RWPE2 (cell line): ENCODE measurements at regions not wholly inside any gene's neighbourhood (a gene's known extent, or its start where the extent isn't known, plus 50 kb on each side); places are given as distances from the start of the nearest gene placed in this dataset.

Source experiments
- ATAC-seq: fragments of 200-7000 bp; cut with Tn5 transposase; 3 replicates; pipeline ENCODE4 v1.9.1; 2021; ENCODE audit warnings: low read depth
- DNase-seq: peaks from one replicate; pipeline ENCODE4 v3.0.0-alpha.2; 2020; ENCODE audit warnings: low spot score
- H3K27ac ChIP-seq: fragments of 450-650 bp; 2 replicates; pipeline ENCODE4 v1.5.1; 2017; ENCODE audit warnings: mild to moderate bottlenecking; ENCODE audit not compliant: poor library complexity, severe bottlenecking
- H3K27me3 ChIP-seq: fragments of 250-450 bp; sonication (Bioruptor Pico); 2 replicates; pipeline ENCODE4 v1.5.1; 2021; ENCODE audit warnings: mild to moderate bottlenecking, moderate library complexity; ENCODE audit not compliant: insufficient read depth, poor library complexity, severe bottlenecking
- H3K36me3 ChIP-seq: fragments of 250-450 bp; sonication (Bioruptor Pico); 2 replicates; pipeline ENCODE4 v1.5.1; 2020; ENCODE audit warnings: low read depth, mild to moderate bottlenecking, moderate library complexity
- H3K4me1 ChIP-seq: fragments of 250-450 bp; sonication (Bioruptor Pico); 2 replicates; pipeline ENCODE4 v1.5.1; 2021; ENCODE audit warnings: mild to moderate bottlenecking, moderate library complexity; ENCODE audit not compliant: insufficient read depth, poor library complexity, severe bottlenecking
- H3K4me3 ChIP-seq: fragments of 250-450 bp; sonication (Bioruptor Pico); 2 replicates; pipeline ENCODE4 v1.5.1; 2021; ENCODE audit warnings: mild to moderate bottlenecking, moderate library complexity; ENCODE audit not compliant: severe bottlenecking
- H3K9me3 ChIP-seq: fragments of 250-450 bp; sonication (Bioruptor Pico); 2 replicates; pipeline ENCODE4 v1.5.1; 2021; ENCODE audit warnings: mild to moderate bottlenecking, moderate library complexity; ENCODE audit not compliant: severe bottlenecking
- CTCF ChIP-seq: fragments of 450-650 bp; IDR thresholded peaks from one replicate; pipeline ENCODE4 v1.5.1; 2017; ENCODE audit warnings: mild to moderate bottlenecking, moderate library complexity; ENCODE audit not compliant: poor library complexity, severe bottlenecking

DNA sequence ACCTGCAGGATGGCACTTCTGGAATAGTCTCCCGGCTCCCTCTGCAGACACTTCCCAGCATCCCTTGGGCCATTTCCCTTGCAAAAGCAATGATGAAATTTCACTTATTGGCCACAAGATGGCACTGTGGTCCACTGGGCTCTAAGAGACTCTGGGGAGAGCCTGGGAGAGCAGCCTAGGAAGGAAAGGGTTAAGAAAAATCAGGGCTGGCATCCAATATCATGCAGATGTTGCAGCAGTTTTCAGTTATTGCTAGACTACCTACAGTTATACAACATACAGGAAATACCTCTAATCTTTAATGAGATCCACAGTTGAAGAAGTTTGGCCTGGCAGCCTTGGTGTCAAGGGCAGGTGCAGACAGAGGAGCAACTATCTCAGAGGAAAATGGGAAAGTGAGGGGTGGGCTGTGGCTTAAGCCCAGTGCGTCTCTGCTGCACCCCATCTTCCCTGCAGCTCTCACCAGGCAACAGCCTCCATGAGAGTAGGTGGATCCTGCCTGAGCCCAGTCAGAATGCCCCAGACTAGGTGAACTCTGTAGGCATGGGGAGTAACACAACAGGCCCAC is 100.2 kb upstream of the PRSS58 start:
- Histone ChIP-seq H3K36me3 (no peaks in the 10 kb centered on the region), H3K4me1 (no peaks in the 10 kb centered on the region), H3K27ac (no peak overlapping the region), H3K27me3 (no peaks in the 10 kb centered on the region), H3K9me3 (no peaks in the 10 kb centered on the region), H3K4me3 (no peak overlapping the region)
- ATAC-seq (peak; percentile 82), DNase-seq (no peak)
- TF ChIP-seq CTCF: peak; percentile 93

DNA sequence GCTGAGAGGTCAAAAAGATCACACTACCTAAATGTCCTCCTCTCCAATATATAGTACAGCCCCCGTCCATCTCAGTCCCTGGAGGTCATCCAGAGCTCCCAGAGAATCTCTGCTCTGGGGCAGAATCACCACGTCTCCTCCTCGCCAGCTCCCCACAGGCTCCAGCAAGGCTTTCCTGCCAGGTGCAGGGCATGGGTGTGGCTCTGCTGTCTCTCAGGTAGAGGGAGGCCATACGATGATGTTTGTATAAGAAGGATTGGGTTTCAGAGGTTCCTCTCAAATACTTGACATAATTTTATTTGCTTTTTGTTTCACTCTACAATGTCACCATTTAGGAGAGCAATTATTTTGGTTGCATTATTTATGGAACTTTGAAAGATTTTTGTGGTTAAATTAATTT is 98.3 kb upstream of the PRSS58 start:
- Histone ChIP-seq H3K4me3 (no peak overlapping the region), H3K4me1 (no peaks in the 10 kb centered on the region), H3K36me3 (no peaks in the 10 kb centered on the region), H3K27me3 (no peaks in the 10 kb centered on the region), H3K9me3 (no peaks in the 10 kb centered on the region), H3K27ac (no peak overlapping the region)
- ATAC-seq: no peak
- no peak for TF ChIP-seq CTCF
- DNase-seq: no peak

GRCh38 chr7:142355328-142355727 is 97.5 kb upstream of the PRSS58 start:
- ATAC-seq (no peak), DNase-seq (no peak)
- no peak for TF ChIP-seq CTCF
- Histone ChIP-seq H3K9me3 (no peaks in the 10 kb centered on the region), H3K27me3 (no peaks in the 10 kb centered on the region), H3K4me1 (no peaks in the 10 kb centered on the region), H3K36me3 (no peaks in the 10 kb centered on the region), H3K27ac (no peak overlapping the region), H3K4me3 (no peak overlapping the region)

- ATAC-seq (no peak), DNase-seq (no peak)
- Histone ChIP-seq H3K9me3 (no peaks in the 10 kb centered on the region), H3K27me3 (no peaks in the 10 kb centered on the region), H3K4me1 (no peaks in the 10 kb centered on the region), H3K4me3 (no peak overlapping the region), H3K27ac (no peak overlapping the region), H3K36me3 (no peaks in the 10 kb centered on the region)
- no peak for TF ChIP-seq CTCF
Observed at GRCh38 chr7:142353147-142354060, 95.5 kb upstream of the PRSS58 start.

DNA sequence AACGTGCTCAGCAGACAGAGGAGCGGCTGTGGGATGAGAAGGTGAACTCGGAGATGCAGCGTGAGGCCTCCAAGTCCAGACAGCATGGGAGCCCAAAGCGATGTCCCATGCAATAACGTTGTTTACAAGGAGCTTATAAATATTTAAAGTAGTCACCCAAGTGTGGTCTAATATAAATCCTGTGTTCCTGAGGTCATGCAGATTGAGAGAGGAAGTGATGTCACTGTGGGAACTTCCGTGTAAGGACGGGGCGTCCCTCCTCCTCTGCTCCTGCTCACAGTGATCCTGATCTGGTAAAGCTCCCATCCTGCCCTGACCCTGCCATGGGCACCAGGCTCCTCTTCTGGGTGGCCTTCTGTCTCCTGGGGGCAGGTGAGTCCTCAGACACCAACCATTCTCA is 94.7 kb upstream of the PRSS58 start:
- TF ChIP-seq CTCF: no peak

More for the DNA sequence above, 94.7 kb upstream of the PRSS58 start:
- Histone ChIP-seq H3K4me3 (no peak overlapping the region), H3K4me1 (no peaks in the 10 kb centered on the region), H3K9me3 (no peaks in the 10 kb centered on the region), H3K27me3 (no peaks in the 10 kb centered on the region), H3K36me3 (no peaks in the 10 kb centered on the region), H3K27ac (no peak overlapping the region)
- DNase-seq (no peak), ATAC-seq (no peak)
